GM10266 (cell line): ENCODE measurements at regions not wholly inside any gene's neighbourhood (a gene's known extent, or its start where the extent isn't known, plus 50 kb on each side); places are given as distances from the start of the nearest gene placed in this dataset.
A peak's percentile ranks its signal among the peaks of the same experiment; 100 is the strongest.

Experiments
- DNase-seq: peaks from one replicate; pipeline ENCODE4 v3.0.0; 2012; ENCODE audit errors: extremely low spot score
- CTCF ChIP-seq: IDR thresholded peaks from 2 replicates; pipeline ENCODE4 v1.5.1; 2012; ENCODE audit warnings: mild to moderate bottlenecking, low read depth; ENCODE audit not compliant: control insufficient read depth, insufficient read depth; ENCODE audit errors: missing control alignments

DNA sequence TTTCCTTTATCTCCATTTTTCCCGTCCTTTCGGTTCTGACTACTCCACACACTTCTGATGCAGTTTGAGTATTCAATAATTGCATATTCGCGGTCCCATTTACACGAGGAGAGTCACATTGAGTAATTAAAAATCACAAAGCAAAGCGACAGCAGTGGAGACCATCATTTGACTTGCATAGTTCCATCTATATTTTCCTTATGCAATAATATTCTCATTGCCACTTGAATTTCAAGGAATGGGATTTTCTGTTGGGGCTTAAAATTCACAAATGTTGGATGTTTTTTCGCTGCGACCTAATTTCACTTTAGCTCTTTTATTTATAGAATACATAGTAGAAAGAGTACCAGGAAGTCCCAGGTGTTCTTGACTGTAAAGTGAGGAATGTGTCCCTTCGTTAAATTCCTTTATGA is 186.8 kb downstream of the ZEB2 start:
- DNase-seq: no peak
- no peak for TF ChIP-seq CTCF

GRCh38 chr2:144332356-144333142 is 187.4 kb downstream of the ZEB2 start:
- no peak for TF ChIP-seq CTCF
- peak; percentile 94 for DNase-seq

- no peak for DNase-seq
Measured at GRCh38 chr2:144331674-144332355, 188.1 kb downstream of the ZEB2 start.

DNA sequence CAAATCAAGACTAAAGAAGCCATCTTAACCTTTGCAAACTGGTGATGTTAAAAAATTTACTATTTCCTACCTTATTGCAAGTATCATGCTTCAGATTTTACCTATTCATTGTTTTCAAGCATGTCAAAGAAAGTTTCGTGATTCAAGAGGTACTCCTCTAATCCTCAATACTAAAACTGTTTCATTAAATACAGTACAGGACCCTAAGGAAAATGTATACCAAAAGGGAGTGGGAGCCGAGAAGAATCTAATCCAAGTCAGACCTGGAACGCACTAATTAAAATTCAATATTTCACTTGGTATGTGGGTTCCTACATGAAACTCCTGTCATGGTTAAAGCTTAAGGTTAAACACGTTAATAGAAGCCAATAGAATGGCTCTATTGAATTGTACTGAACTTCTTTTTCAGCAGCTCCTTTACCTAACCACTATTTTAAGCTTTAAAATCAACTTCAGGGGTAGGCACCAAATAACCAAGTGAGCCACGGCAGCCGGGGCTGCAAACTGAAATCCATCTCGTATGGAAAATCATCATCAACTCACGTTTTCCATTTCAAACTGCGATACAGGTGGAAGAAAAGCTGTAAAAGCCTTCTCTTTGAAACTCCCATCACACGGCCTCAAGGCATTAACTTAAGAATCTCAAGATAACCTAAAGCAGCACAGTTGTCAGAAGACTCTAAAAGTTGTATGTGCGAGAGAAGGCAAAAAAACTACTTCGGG is 188.8 kb downstream of the ZEB2 start:
- no peak for TF ChIP-seq CTCF
- DNase-seq: no peak

More at GRCh38 chr2:144331674-144332355, 188.1 kb downstream of the ZEB2 start:
- TF ChIP-seq CTCF: peak; percentile 55

- DNase-seq: no peak
- TF ChIP-seq CTCF: no peak
Measured at GRCh38 chr2:144329472-144329871, 190.4 kb downstream of the ZEB2 start.

DNA sequence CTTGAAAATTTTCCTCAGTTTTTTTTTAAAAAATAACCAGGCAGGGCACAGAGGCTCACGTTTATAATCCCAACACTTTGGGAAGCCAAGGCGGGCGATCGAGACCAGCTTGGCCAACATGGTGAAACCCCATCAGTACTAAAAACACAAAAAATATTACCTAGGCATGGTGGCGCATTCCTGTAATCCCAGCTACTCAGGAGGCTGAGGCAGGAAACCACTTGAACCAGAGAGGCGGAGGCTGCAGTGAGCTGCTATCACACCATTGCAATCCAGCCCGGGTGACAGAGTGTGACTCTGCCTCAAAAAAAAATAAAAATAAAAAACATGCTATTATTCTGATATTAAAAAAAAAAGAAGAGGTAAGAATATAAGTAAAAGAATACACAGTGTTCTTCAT is 191.0 kb downstream of the ZEB2 start:
- no peak for TF ChIP-seq CTCF
- no peak for DNase-seq
